Epithelial cell of esophagus (primary cell): ENCODE measurements at regions not wholly inside any gene's neighbourhood (a gene's known extent, or its start where the extent isn't known, plus 50 kb on each side); places are given as distances from the start of the nearest gene placed in this dataset.

Experiments used
- DNase-seq: peaks from one replicate; pipeline ENCODE4 v3.0.0; 2010; ENCODE audit warnings: low read depth
- H3K4me3 ChIP-seq: 2 replicates; pipeline ENCODE4 v1.5.1; 2011; ENCODE audit warnings: mild to moderate bottlenecking, low read length, control low read depth
- TF ChIP-seq, protein P1 (sequence below): IDR thresholded peaks from 2 replicates; pipeline ENCODE4 v1.5.1; 2011; ENCODE audit warnings: low read depth, mild to moderate bottlenecking, low read length, control low read depth, inconsistent platforms; ENCODE audit not compliant: insufficient read depth; ENCODE audit errors: missing control alignments

DNA sequence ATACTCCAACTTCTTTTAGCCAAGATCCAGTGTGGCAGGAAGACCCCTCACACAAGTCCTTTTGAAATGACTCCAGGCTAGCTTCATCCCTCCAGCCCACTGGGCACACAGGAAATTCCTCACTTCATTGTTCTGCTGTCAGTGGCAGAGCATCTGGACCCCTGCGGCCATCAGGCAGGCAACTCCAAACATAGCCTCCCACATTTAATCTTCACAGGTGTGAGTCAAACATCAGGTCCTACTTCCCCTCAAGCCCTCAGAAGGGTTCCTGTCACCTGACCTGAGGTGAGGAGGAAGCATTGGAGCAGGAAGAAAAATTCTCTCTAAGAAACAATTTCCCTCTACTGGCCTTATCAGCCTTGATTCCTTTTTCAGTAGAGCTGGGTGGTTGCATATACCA is 51.1 kb upstream of the C1GALT1 start:
- no peak overlapping the region for H3K4me3 ChIP-seq
- TF ChIP-seq, protein P1, sequence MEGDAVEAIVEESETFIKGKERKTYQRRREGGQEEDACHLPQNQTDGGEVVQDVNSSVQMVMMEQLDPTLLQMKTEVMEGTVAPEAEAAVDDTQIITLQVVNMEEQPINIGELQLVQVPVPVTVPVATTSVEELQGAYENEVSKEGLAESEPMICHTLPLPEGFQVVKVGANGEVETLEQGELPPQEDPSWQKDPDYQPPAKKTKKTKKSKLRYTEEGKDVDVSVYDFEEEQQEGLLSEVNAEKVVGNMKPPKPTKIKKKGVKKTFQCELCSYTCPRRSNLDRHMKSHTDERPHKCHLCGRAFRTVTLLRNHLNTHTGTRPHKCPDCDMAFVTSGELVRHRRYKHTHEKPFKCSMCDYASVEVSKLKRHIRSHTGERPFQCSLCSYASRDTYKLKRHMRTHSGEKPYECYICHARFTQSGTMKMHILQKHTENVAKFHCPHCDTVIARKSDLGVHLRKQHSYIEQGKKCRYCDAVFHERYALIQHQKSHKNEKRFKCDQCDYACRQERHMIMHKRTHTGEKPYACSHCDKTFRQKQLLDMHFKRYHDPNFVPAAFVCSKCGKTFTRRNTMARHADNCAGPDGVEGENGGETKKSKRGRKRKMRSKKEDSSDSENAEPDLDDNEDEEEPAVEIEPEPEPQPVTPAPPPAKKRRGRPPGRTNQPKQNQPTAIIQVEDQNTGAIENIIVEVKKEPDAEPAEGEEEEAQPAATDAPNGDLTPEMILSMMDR: no peak
- no peak for DNase-seq
